Right lobe of liver (tissue), 4 donors: ENCODE measurements at regions not wholly inside any gene's neighbourhood (a gene's known extent, or its start where the extent isn't known, plus 50 kb on each side); places are given as distances from the start of the nearest gene placed in this dataset.

Experiments used
- CTCF ChIP-seq, 4 donors: fragments of 200-600 bp in 3 of 4; fragments of 450-650 bp in 1 of 4; IDR thresholded peaks; one replicate each; pipeline versions ENCODE4 v1.5.1 to v1.8.0; 2016 to 2022; ENCODE audit warnings: antibody characterized with exemption in 4 of 4, mild to moderate bottlenecking in 2 of 4
- POLR2A ChIP-seq: fragments of 450-650 bp; IDR thresholded peaks from one replicate; pipeline ENCODE4 v1.6.1; 2017; ENCODE audit warnings: antibody characterized with exemption, mild to moderate bottlenecking
- donor health status: DM: no; HTN: no; CAD: no.
- donor health status: DM: no; HTN: no; CAD: no.
- donor health status: DM: no; HTN: yes; CAD: no.

GRCh38 chr7:46572691-46573090 is 651.6 kb upstream of the IGFBP3 start:
- TF ChIP-seq CTCF (IDR thresholded peaks at IDR 0.05) (no peak), POLR2A (no peak)
